SK-N-SH treated with all-trans-retinoic acid at 6 μM for 48 hours (cell line): ENCODE measurements at regions not wholly inside any gene's neighbourhood (a gene's known extent, or its start where the extent isn't known, plus 50 kb on each side); places are given as distances from the start of the nearest gene placed in this dataset.

Experiments used
- RARB ChIP-seq: fragments of 250-450 bp; sonication (Bioruptor Pico); IDR thresholded peaks from 2 replicates; pipeline ENCODE4 v1.8.0; 2021; ENCODE audit warnings: mild to moderate bottlenecking, moderate library complexity
- ZFP3 ChIP-seq: fragments of 250-450 bp; sonication (Bioruptor Pico); IDR thresholded peaks from 2 replicates; pipeline ENCODE4 v1.5.0; 2020; ENCODE audit warnings: mild to moderate bottlenecking, moderate library complexity

DNA sequence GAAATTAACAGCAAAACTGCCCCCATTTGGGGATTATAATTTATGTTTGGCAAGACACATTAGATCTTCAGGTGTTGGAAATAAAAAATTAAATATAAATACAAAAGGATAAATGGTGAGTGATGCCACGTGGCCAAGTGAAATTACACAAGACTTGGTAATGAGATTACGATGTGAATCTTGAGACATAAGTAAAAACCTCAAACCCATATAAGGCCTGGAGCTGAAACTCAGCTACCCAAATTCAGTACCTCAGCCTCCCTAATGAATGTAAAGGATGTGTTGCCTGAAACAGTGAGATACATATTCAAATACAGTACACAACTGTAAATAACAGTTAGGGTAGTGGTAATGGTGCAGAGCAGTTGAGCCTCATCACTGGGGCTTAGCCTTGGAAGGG is 1146.6 kb downstream of the OTOL1 start:
- TF ChIP-seq RARB (CRISPR knock-in tag) (no peak), ZFP3 (CRISPR knock-in tag) (no peak)
